CD14-positive monocyte (primary cell): ENCODE measurements at regions not wholly inside any gene's neighbourhood (a gene's known extent, or its start where the extent isn't known, plus 50 kb on each side); places are given as distances from the start of the nearest gene placed in this dataset.

Experiments
- DNase-seq, 3 donors: peaks; one replicate each; pipeline ENCODE4 v3.0.0-alpha.2; 2011 to 2022
- H2AFZ ChIP-seq: 2 replicates; pipeline ENCODE4 v1.6.0; 2012; ENCODE audit warnings: mild to moderate bottlenecking, low read depth, low read length, inconsistent platforms; ENCODE audit not compliant: insufficient read depth, poor library complexity, severe bottlenecking
- H3K27ac ChIP-seq, 2 donors: 1 replicate in 1 of 2; 2 replicates in 1 of 2; pipeline ENCODE4 v1.5.1; 2012 to 2013; ENCODE audit warnings: low read length in 2 of 2, control low read depth in 1 of 2, inconsistent platforms in 1 of 2, low read depth in 1 of 2, mild to moderate bottlenecking in 1 of 2
- H3K27me3 ChIP-seq, 2 donors: one replicate each; pipeline versions ENCODE4 v1.6.0 to v1.6.1; 2011 to 2013; ENCODE audit warnings: low read length in 2 of 2; ENCODE audit not compliant: control insufficient read depth in 2 of 2, insufficient read depth in 2 of 2
- H3K36me3 ChIP-seq, 2 donors: replicated peaks in 1 of 2; 1 replicate in 1 of 2; 2 replicates in 1 of 2; pipeline versions ENCODE4 v1.5.1 to v1.6.1; 2012 to 2013; ENCODE audit warnings: low read length in 2 of 2, control low read depth in 1 of 2, inconsistent platforms in 1 of 2, mild to moderate bottlenecking in 1 of 2; ENCODE audit not compliant: insufficient read depth in 2 of 2, control insufficient read depth in 1 of 2
- H3K4me1 ChIP-seq, 2 donors: 1 replicate in 1 of 2; 2 replicates in 1 of 2; pipeline versions ENCODE4 v1.5.1 to v1.6.1; 2012 to 2013; ENCODE audit warnings: low read length in 2 of 2, control low read depth in 1 of 2, inconsistent platforms in 1 of 2, mild to moderate bottlenecking in 1 of 2, moderate library complexity in 1 of 2; ENCODE audit not compliant: insufficient read depth in 2 of 2, control insufficient read depth in 1 of 2
- H3K4me2 ChIP-seq: replicated peaks from 2 replicates; pipeline ENCODE3; 2012; ENCODE audit warnings: low read length, moderate library complexity, mild to moderate bottlenecking; ENCODE audit not compliant: poor library complexity, severe bottlenecking; ENCODE audit errors: extremely low read depth
- H3K4me3 ChIP-seq, 3 experiments: fragments of 200-600 bp in 1 of 3; sonication (generic) in 1 of 3; replicated peaks in 1 of 3; 1 replicate in 2 of 3; 2 replicates in 1 of 3; pipeline ENCODE4 v1.5.1; 2011 to 2013; ENCODE audit warnings: low read length in 3 of 3, mild to moderate bottlenecking in 3 of 3, control low read depth in 2 of 3, low read depth in 2 of 3, inconsistent platforms in 1 of 3, moderate library complexity in 1 of 3
- H3K79me2 ChIP-seq: 2 replicates; pipeline ENCODE4 v1.6.0; 2012; ENCODE audit warnings: mild to moderate bottlenecking, control low read depth, inconsistent platforms, low read length, moderate library complexity; ENCODE audit not compliant: insufficient read depth
- H3K9ac ChIP-seq: 2 replicates; pipeline ENCODE4 v1.6.0; 2017; ENCODE audit warnings: low read length, mild to moderate bottlenecking; ENCODE audit not compliant: insufficient read depth, poor library complexity, severe bottlenecking
- H3K9me3 ChIP-seq, 2 donors: replicated peaks in 1 of 2; 1 replicate in 1 of 2; 2 replicates in 1 of 2; pipeline versions ENCODE4 v1.5.1 to v1.6.1; 2012 to 2013; ENCODE audit warnings: low read length in 2 of 2, control low read depth in 1 of 2; ENCODE audit not compliant: control insufficient read depth in 1 of 2, insufficient read depth in 1 of 2
- H4K20me1 ChIP-seq: 2 replicates; pipeline ENCODE4 v1.6.0; 2012; ENCODE audit warnings: mild to moderate bottlenecking, low read length, control low read depth, moderate library complexity; ENCODE audit not compliant: insufficient read depth
- H3K27ac Mint-ChIP-seq, 7 donors: one replicate each; pipeline ENCODE4 v1.8.0; 2020; ENCODE audit warnings: mild to moderate bottlenecking in 7 of 7, mixed read lengths in 7 of 7, moderate library complexity in 6 of 7, inconsistent platforms in 2 of 7
- H3K27me3 Mint-ChIP-seq, 3 donors: one replicate each; pipeline ENCODE4 v1.8.0; 2021 to 2022; ENCODE audit warnings: low read depth in 3 of 3, mild to moderate bottlenecking in 3 of 3, mixed read lengths in 3 of 3, moderate library complexity in 3 of 3, inconsistent platforms in 1 of 3
- H3K36me3 Mint-ChIP-seq, 2 donors: one replicate each; pipeline ENCODE4 v1.8.0; 2020; ENCODE audit warnings: mixed read lengths in 2 of 2, inconsistent platforms in 1 of 2, mild to moderate bottlenecking in 1 of 2
- H3K4me1 Mint-ChIP-seq: one replicate; pipeline ENCODE4 v1.8.0; 2020; ENCODE audit warnings: mild to moderate bottlenecking, mixed read lengths
- H3K4me3 Mint-ChIP-seq, 2 donors: one replicate each; pipeline ENCODE4 v1.8.0; 2020; ENCODE audit warnings: mild to moderate bottlenecking in 2 of 2, mixed read lengths in 2 of 2, moderate library complexity in 1 of 2
- H3K9me3 Mint-ChIP-seq, 7 donors: one replicate each; pipeline ENCODE4 v1.8.0; 2020 to 2022; ENCODE audit warnings: mixed read lengths in 7 of 7, mild to moderate bottlenecking in 6 of 7, moderate library complexity in 6 of 7, inconsistent platforms in 2 of 7
- WGBS: methylation state at CpG from one replicate; pipeline ENCODE4 v1.1.5; 2013; ENCODE audit warnings: missing lambda C conversion rate; ENCODE audit not compliant: insufficient coverage; 5-methylcytosine and 5-hydroxymethylcytosine counted together
- intact Hi-C, 2 donors: fragments of 100-400 bp; cut with micrococcal nuclease; formaldehyde crosslinking; loops; one replicate each; pipeline versions ENCODE4 v1.15.0 to v1.15.1; 2023
- TF ChIP-seq, protein P1 (sequence below): fragments of 200-600 bp; IDR thresholded peaks from one replicate; pipeline ENCODE4 v1.8.0; 2022; ENCODE audit warnings: antibody characterized with exemption, mild to moderate bottlenecking

DNA sequence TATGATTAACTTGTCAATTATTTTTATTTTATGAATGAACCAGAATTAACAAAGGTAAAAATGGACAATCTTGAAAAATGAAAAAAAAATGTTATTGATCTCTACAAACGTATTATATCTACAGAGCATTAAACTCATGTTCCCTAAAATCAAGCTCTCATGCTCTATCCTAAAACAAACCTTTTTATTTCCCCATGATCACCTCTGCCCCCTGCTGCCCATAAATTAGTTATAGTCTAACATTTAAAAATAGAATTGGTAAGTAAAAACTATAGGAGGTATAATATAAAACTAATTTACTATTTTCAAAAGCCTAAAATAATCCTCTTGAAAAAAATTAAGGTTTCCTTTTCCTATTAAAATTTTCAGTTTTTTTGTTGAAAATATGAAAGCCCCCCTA, 168.0 kb upstream of the POU5F2 start:
- H3K4me1 ChIP-seq: no peaks in the 10 kb centered on the region
- no peak overlapping the region for H3K4me3 ChIP-seq
- no peaks in the 10 kb centered on the region for H3K36me3 ChIP-seq
- no peak overlapping the region for H3K4me3 Mint-ChIP-seq
- H3K4me1 Mint-ChIP-seq: no peaks in the 10 kb centered on the region
- no peaks in the 10 kb centered on the region for H3K27me3 ChIP-seq
- intact Hi-C loops: no loop called here
- no peaks in the 10 kb centered on the region for H3K79me2 ChIP-seq
- no peaks in the 10 kb centered on the region for H3K9me3 ChIP-seq
- TF ChIP-seq, protein P1, sequence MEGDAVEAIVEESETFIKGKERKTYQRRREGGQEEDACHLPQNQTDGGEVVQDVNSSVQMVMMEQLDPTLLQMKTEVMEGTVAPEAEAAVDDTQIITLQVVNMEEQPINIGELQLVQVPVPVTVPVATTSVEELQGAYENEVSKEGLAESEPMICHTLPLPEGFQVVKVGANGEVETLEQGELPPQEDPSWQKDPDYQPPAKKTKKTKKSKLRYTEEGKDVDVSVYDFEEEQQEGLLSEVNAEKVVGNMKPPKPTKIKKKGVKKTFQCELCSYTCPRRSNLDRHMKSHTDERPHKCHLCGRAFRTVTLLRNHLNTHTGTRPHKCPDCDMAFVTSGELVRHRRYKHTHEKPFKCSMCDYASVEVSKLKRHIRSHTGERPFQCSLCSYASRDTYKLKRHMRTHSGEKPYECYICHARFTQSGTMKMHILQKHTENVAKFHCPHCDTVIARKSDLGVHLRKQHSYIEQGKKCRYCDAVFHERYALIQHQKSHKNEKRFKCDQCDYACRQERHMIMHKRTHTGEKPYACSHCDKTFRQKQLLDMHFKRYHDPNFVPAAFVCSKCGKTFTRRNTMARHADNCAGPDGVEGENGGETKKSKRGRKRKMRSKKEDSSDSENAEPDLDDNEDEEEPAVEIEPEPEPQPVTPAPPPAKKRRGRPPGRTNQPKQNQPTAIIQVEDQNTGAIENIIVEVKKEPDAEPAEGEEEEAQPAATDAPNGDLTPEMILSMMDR: no peak
- no peak overlapping the region for H3K27ac Mint-ChIP-seq
- no peak overlapping the region for H3K9ac ChIP-seq
- H3K27me3 Mint-ChIP-seq: no peaks in the 10 kb centered on the region
- no CpG with 5 or more reads among the region's 1 CpG for WGBS
- no peak for DNase-seq
- no peak overlapping the region for H3K27ac ChIP-seq
- no peaks in the 10 kb centered on the region for H3K9me3 Mint-ChIP-seq
- H3K36me3 Mint-ChIP-seq: peaks cover 0 to 1% of the 10 kb centered on the region in 2 donors
- no peaks in the 10 kb centered on the region for H4K20me1 ChIP-seq
- H2AFZ ChIP-seq: no peak overlapping the region
- H3K4me2 ChIP-seq: no peak overlapping the region

DNA sequence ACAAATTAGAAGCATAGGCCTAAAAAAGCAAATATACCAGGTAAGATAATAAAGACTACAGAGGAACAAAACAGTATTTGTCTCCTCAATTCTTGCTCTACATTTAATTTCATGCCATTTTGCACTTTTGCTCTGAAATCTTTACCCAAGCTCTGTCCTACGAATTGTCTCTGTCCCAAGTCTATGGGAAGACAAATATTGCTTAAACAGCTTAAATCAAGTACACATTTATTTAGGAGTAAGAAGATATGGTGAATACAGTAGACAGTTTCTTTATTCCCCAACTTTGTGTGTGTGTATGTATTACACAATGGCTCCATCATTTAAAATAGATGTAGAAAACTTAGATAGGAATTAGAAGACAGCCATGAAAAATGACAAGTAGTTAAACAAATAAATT, 163.5 kb upstream of the POU5F2 start:
- H3K27ac Mint-ChIP-seq: no peak overlapping the region
- no peak overlapping the region for H3K4me3 Mint-ChIP-seq
- no peak overlapping the region for H3K4me3 ChIP-seq
- H3K36me3 ChIP-seq: no peaks in the 10 kb centered on the region
- H3K4me1 Mint-ChIP-seq: no peaks in the 10 kb centered on the region
- H4K20me1 ChIP-seq: no peaks in the 10 kb centered on the region
- no peak overlapping the region for H3K9ac ChIP-seq
- no peaks in the 10 kb centered on the region for H3K9me3 ChIP-seq
- H2AFZ ChIP-seq: no peak overlapping the region
- no peak for DNase-seq
- H3K4me2 ChIP-seq: no peak overlapping the region
- intact Hi-C loops: no loop called here
- no peaks in the 10 kb centered on the region for H3K9me3 Mint-ChIP-seq
- no peak overlapping the region for H3K27ac ChIP-seq
- H3K36me3 Mint-ChIP-seq: no peaks in the 10 kb centered on the region
- WGBS: no CpG with 5 or more reads among the region's 1 CpG
- H3K4me1 ChIP-seq: no peaks in the 10 kb centered on the region
- H3K79me2 ChIP-seq: no peaks in the 10 kb centered on the region
- TF ChIP-seq, protein P1: no peak
- H3K27me3 Mint-ChIP-seq: no peaks in the 10 kb centered on the region
- no peaks in the 10 kb centered on the region for H3K27me3 ChIP-seq
